Activated CD4-positive, alpha-beta T cell treated with anti-CD3 and anti-CD28 coated beads for 48 hours (primary cell): ENCODE measurements at regions not wholly inside any gene's neighbourhood (a gene's known extent, or its start where the extent isn't known, plus 50 kb on each side); places are given as distances from the start of the nearest gene placed in this dataset.
"Not testable (repeated sequence)": the region's sequence is repeated elsewhere in the genome, so short reads cannot be mapped to it uniquely, and the experiment has no call there.

ENCODE experiments used
- DNase-seq: peaks from one replicate; pipeline ENCODE4 v3.0.0-alpha.2; 2020

DNA sequence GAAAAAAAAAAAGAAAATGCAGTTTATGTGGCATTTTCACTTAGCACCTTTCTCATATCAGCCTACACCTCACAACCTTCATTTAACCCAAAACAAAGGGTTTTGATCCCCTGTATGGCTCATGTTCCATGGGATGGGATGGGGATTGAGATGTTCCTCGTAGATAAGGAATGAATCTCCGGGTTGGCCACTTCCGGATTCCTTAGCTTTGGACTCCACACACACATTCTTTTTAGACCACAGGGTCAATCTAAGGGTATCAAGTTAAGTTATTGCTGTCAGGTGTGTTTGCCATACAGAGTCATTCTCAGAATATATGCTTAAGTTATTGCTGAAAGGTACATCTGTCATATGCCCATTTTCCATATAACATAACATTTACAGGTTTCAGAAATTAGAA lies 301.4 kb upstream of the TGFBR2 start:
- DNase-seq = no peak

DNA sequence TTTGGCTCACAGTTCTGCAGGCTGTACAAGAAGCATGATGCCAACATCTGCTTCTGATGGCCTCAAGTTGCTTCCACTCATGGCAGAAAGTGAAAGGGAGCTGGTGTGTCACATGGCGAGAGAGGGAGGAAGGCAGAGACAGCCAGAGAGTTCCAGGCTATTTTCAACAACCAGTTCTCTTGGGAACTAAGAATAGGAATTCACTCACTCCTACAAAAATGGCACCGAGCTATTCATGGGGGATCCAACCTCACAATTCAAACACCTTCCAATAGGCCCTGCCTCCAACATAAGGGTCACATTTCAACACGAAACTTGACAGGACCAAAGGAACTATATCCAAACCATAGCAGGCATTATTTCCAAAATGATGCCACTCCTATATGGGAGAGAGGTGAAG lies 299.5 kb upstream of the TGFBR2 start:
- no peak for DNase-seq

DNA sequence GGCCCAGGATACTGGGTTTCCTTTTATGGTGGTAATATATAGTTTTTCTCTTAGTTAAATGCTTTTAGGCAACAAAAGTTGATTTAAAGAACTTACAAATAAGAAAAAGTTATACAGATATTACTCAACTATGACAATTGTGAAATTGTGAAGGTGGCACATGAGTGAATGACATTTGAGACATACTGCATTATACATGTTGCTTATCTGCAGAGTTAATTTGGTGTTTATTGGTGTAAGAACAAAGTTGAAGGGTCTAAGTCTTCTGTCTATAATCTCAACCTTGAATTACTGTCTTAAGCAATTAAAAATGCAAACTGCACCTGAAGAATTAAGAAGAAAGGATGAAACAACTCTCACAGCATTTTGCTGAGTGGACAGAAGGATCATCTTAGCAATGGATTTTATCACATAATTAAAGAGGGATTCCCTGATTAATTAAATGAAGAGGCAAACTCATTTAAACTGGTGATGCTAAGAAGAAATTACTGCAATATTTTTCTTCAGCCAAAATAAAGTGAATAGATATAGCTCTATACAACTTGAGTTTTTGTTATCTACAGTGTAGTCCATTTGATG lies 298.9 kb upstream of the TGFBR2 start:
- no peak for DNase-seq

DNA sequence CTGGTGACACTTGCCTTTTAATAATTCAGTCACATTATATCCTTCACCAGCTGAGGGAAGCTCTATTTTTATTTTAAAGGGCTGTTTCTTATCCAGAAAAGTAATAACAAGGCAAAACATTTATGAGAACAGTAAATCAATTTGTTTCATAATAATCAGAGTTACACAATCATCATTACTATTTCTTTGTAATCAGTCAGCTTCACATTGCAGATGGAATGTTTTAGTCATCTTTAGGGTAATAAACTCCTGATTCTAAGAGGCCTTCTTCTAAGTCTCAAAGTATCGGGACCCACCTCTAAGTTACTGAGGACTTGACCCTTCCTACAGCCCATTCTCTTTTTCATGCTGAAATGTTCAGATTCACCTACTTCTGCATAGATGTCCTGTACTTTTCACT lies 298.3 kb upstream of the TGFBR2 start:
- DNase-seq = no peak

DNA sequence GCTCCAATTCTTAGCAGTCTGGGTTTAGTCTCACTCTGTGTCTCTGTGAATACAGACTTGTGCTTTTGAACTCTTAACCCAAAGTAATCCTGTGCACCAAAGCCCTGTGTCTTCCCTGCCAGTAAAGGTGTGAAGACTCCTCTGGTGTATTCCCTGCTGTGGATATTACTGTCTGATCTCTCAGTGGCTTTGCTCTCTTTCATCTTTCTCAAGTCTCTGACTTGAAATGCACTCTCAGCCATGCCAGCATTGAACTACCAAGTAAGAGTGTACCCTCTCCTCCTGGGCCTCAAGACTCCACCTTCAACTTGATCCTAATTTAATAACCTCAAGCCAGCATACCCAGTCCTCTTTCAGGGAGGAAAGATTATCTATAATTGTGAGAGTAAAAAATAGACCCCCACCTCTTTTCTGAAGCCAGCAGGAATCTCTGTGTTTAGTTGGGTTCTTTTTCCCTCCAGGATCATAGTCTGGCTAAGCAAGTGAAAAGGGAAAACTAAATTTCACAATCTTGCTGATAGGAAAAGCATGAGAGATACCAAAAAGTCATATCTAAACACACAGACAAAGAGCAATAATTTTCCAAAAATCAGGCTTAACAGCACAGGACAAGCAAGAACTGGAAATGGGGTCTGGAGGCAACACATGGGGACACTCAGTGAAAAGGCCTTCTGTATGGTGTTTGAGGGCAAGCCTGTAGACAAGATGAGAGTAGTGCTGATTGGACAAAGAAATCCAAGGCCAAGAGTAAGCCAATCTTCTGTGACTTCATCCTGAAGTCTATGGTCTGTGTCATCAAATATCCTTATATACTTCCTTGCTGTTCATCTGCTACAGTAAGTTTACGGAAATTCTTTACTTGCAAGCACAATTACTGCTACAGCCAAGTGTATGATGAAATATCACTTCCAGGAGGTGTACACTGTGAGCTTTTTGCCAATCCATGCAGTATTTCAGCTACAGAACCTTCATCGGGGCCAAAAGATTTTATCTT lies 296.1 kb upstream of the TGFBR2 start:
- DNase-seq = no peak

DNA sequence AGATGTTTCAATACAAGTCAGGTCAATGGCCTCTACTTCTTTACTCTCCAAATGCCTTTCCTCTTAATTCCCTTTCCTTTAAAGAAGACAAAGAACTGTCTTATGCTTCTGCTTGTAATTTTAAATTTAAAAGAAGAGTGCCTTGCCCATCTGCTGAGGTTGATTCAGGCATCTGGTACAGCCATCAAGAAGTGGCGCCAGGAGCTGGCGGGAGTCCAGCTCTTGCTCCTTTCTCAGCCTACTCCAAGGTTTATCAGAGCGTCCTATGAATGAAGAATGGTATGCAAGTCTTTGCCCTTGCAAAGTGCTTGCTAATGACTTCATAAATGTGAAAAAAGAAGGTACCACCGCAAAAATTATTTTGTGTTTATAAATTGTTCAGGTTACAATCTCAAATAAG lies 294.6 kb upstream of the TGFBR2 start:
- DNase-seq = no peak

DNA sequence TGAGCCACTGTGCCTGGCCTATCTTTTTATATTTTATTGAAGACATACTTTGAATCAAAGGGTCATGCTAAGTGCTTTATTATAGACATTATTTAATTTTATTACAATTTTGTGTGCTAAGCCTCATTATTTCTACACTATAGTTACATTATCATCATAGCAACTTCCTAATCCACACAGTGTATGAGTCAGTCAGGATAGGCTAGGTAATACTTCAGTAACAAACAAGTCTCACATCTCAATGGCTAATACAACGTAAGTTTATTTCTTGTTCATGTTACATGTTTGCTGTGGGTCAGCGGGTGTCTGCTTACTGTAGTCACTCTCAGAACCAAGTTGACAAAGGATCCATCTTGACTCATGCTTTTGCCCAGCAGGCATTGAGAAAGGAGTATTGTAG lies 292.6 kb upstream of the TGFBR2 start:
- DNase-seq = no peak

DNA sequence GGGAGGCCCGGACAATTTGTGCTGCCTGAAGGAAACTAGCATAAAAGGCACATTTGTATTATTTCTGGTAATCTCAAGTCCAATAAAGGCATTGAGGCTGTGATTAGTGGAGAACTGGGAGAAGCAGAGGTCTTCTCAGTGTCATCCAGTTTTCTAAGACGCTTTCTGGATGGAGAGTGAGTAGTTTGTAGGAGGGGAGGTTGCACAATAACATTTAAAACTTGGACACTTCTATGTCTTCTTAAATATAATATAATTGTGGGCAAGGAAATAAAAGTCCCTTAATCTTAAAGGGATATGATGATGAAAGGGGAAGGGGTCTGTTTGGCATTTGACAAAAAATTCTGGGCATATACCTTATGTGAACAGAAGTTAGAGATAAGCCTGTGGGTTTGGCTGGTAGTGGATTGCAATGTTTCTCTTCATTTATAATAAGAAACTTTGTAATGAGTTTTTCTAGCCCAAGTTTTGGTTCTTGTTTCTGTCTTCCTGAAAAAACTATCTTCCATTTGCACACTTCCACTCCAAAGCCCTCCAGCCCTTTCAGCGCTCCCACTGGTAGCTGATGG lies 291.6 kb upstream of the TGFBR2 start:
- no peak for DNase-seq

DNA sequence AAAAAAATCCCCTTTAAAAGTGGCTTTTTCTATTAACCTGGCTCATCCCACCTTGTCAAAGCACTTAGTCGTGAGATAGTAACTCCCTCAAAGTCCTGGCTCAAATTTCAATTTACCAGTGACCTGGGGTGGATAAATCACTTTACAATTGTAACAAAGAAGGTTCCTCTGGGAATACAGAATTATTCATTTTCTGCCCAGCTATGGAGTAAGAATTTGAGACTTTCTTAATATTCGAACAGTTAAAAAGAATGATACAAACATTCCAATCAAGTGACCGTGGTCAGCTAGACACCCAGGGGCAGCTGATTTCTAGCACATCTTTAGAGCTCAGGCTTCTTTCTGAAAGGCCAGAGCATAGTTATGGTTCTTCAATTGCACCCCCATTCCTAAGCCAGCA lies 291.0 kb upstream of the TGFBR2 start:
- DNase-seq = no peak

DNA sequence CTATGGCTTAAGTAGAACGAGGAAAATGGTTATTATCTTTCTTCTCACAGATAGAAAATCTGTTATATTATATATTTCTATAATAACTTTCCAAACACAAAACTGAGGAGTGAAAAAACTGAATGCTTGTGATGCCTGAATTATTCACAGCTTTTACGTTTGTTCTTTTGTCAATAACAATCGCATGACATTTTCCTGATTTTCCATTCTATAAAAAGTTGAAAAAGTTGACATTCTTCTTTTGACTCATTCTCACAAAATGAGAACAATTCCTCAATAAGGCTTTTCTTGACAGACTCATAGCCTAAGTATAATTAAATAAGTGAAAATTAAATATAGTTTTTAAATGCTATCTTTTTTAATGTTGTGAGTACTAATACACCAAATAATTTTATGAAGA lies 288.8 kb upstream of the TGFBR2 start:
- DNase-seq = no peak

DNA sequence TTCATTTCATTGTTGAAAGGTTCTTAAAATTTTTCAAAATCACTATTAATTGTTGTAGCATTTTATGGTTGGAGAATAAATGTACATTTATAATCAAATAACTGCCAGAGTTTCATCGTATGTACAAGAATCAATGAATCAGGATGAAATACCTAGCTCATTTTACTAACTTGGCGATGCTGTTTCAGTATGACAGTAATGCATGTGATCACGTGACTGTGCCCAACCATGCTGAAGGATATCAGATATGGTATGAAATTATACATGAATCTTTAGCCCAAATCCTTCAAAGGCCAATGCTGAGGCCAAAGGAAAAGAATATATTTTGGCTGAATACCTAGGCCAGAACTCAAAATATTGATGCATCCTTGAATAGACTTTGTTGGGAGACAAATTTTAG lies 288.3 kb upstream of the TGFBR2 start:
- DNase-seq = no peak

DNA sequence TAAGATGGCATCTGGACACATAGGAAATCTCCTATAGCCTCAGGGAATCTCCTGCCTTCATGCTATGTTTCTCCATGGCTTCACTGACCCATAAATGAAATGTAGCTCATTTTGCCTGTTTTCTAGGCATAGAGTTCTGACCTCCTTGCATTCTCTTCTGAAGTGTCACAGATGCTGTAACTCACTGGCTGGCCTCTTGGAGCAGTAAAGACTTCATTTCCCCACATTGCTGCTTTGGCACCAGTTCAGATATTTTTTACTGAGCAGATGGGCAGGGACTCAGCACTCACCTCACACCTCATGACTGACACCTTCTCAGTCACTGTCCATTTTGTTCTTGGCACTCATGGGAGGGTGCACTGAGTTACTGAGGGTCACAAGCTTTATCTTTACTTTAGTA lies 286.7 kb upstream of the TGFBR2 start:
- DNase-seq = peak; percentile 45

DNA sequence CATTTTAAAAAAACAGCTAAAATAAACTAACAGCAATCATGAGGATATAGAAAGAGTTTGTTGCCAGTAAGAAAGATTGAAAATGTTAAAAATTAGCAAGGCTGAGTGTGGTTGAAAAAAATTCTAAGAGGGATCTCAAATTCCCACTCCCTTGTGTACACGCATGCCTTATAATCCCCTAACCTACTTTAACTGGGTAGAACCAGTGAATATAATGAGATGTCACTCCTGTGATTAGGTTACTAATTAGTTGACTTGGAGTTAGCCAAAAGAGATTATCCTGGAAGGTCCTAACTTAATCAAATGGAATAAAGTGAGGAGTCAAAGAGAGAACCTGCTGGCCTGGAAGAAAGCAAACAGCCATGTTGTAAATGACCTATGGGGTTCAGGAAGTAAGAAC lies 286.0 kb upstream of the TGFBR2 start:
- no peak for DNase-seq

DNA sequence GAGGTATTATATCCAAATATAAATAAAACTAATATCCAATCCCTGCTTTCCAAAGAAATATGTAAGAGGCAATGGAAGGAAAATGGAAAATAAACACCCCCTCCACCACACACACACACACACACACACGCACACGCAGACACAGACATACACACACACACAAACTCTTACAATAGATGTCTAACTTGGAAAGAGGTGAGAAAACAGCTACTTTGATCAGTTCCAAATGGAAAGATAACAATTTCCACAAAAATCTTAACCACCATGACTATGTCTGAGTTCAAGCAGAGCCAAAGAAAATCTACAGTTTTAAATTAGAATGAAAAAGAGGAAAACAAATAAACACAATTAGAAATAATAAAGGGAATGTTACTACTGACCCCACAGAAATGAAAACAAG lies 285.3 kb upstream of the TGFBR2 start:
- no peak for DNase-seq

DNA sequence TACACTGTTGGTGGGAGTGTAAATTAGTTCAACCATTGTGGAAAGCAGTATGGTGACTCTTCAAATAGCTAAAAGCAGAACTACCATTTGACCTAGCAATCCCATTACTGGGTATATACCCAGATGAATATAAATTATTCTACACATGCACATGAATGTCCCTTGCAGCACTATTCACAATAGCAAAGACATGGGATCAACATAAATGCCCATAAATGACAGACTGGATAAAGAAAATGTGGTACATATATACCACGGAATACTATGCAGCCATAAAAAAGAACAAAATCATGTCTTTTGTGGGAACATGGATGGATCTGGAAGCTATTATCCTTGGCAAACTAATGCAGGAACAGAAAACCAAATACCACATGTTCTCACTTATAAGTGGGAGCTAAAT lies 282.8 kb upstream of the TGFBR2 start:
- DNase-seq = not testable (repeated sequence)

DNA sequence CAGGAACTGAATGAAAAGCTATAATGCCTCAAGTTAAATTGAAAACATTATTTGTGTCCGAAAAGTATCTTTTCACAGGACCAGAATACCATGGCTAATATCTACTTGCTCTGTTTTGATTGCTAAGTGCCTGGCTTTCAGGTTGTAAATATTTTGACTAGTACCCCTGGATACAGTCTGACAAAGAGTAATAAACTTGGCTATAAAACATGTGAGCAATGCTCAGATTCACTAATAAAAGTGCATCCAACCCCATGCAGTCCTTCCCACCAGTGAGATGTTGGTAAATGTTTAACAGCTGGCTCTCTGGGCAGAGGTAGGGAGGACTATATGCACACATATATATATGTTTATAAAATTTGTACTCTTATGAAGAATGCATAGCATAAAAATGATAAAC lies 281.8 kb upstream of the TGFBR2 start:
- DNase-seq = no peak

DNA sequence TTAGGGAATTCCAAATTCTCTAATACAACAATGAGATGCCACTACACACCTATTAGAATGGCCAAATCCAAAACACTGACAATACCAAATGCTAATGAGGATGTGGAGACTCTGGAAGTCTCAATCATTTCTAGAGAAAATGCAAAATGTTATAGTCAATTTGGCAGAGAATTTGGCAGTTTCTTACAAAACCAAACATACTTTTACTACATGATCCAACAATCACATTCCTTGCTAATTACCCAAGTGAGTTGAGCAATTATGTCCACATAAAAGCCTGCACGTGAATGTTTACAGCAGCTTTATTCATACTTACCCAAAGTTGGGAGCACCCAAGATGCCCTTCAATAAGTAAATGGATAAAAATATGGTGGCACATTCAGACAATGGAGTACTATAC lies 278.4 kb upstream of the TGFBR2 start:
- not testable (repeated sequence) for DNase-seq

DNA sequence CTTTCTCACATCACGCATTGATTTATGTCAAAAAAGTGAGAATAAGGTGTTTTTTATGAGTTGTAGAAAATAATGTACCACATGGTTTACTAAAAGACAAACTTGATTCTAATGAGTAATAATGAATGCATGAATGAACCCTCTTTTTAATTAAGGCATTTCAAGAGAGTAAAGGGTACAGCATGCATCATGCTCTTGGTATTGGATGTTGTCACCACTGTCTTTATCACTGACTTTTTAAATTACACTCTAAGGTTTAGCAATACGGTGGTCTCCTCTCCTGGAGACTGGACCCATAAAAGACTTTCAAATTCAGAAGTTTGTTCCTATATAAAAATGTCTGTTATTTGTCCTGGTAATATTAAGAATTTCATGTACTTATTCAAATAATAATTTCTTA lies 277.5 kb upstream of the TGFBR2 start:
- not testable (repeated sequence) for DNase-seq

DNA sequence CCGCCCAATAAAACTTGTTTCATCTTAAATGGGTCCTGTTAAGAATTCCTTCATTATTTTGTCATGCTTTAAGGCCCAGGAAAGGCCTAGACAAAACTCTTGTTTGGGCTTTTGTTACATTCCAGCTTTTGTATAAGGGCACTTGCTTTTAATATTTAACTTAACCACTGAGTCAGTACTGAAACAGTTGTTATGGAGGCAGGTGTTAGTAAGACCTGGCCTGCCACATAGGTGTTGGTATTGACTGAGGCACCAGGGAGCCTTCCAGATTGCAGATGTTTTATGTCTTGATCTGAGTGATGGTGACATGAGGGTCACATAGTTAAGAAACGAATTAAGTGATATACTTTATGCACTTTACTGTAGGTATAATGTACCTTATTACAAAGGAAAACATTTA lies 274.9 kb upstream of the TGFBR2 start:
- DNase-seq = no peak

DNA sequence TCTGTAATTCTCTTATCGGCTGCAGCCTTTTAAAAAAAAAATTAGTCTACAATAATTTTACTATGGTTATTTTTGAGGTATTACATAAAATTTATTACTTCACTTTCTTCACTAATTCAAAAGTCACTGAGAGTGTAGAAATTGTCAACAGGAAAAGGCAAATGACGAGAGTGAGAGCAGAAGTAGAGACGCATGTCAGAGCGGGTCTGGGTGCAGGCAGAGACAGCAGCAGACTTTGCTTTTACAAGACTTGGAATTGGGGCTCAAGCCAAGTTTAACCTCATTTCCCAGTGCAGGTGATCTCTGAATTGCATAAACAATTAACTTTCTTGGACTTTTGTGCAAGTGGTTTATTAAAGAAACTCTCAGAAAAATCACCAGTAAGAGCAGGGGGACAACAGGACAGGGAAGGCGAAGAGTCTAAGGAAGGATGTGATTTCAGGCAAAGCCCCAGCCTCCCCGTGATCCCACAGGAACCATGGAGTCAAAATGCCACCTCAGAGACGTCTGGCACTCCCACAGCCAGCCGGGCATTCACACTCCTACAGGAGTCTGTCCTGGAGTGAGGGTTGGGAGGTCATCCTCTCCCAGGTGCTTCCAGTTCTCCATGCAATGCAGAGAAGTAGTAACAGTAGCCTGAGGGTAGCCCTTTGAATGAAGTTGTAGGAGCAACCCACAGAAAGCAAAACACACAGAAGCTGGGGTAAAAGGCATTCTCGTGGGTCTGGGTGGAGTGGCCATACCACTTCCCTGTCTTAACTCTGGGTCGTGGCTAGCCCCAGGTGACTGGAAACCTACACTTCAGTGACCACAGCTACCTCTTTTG lies 274.0 kb upstream of the TGFBR2 start:
- DNase-seq = no peak

DNA sequence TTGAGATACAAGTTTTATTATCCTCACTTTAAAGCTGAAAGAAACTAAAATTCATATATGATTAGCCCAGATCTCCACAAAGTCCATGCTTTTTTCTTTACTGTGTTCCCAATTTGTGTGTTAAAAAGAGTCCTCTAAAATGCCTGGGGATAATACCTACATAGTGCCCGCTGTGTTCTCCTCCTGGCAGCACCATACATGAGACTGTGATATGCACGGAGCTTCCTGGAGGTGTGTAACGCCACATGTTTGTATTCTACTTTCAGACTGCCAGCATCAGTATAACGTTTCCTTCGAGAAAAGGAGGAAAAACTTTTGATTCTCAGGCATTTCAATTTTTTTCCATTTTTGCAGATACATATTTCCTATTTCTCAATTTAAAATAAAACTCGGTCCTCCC lies 273.3 kb upstream of the TGFBR2 start:
- DNase-seq = no peak

DNA sequence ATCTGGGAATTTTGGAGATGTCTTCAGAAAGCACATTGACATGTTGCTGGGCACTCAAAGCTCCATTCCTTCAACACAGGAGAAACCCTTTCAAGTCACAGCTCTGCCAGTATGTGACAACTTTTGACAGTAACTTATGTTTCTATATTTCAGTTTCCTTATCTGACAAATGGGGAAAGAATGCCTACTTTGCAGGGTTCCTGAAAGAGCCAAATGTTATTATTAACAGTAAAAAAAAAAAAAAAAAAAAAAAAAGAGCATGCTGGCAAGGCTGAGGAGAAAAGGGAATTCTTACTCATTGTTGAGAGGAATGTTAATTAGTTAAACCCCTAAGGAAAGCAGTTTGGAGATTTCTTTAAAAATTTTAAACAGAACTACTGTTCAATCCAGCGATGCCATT lies 272.5 kb upstream of the TGFBR2 start:
- DNase-seq = no peak

DNA sequence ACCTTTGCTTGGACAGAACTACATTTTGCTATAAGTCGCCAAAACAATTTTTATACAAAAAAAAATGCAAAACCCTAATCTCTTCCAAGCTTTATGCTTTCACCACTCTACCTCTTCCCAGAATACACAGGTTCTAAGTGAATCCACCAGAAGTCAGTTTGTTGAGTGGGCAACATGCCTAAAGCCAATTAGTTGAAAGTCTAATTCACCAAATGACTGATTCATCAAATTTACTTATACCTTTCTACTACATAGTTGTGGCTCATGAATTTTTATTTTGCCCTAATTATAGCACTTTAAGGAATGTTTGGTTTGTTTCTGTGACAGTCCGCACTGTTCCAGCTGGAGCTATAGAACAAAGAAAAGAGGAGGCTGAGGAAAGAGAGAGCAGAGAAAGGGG lies 265.9 kb upstream of the TGFBR2 start:
- no peak for DNase-seq
